PC-9 (cell line): ENCODE measurements at regions not wholly inside any gene's neighbourhood (a gene's known extent, or its start where the extent isn't known, plus 50 kb on each side); places are given as distances from the start of the nearest gene placed in this dataset.
"Not testable (repeated sequence)": the region's sequence is repeated elsewhere in the genome, so short reads cannot be mapped to it uniquely, and the experiment has no call there.

Source experiments
- BruUV-seq: library from RNA; stranded (reverse); fragments of 400-500 nt; replicated peaks from 2 replicates; lab custom pipeline; 2021; lab: Mats Ljungman, UMichigan
- CTCF ChIA-PET: fragments of 300-600 bp; sonication (Branson Sonifier 250); formaldehyde crosslinking; loops from one replicate; lab custom pipeline; 2022; ENCODE audit warnings: antibody characterized with exemption; lab: Charles Lee
- POLR2A ChIA-PET: fragments of 300-600 bp; sonication (Branson Sonifier 250); formaldehyde crosslinking; loops from one replicate; lab custom pipeline; 2022; ENCODE audit warnings: antibody characterized with exemption; ENCODE audit not compliant: unreplicated experiment; lab: Charles Lee
- DNase-seq, 2 experiments: peaks; one replicate each; pipeline versions ENCODE4 v3.0.0 to v3.0.0-alpha.2; 2015 to 2022; ENCODE audit warnings: mixed read lengths in 1 of 2
- H2AFZ ChIP-seq: fragments of 200-600 bp; sonication (generic); 2 replicates; pipeline ENCODE4 v1.8.1; 2017; ENCODE audit warnings: antibody characterized with exemption
- H3F3A ChIP-seq: fragments of 200-600 bp; sonication (generic); 2 replicates; pipeline ENCODE4 v1.8.1; 2017; ENCODE audit warnings: antibody characterized with exemption, mild to moderate bottlenecking, low read depth; ENCODE audit not compliant: insufficient read depth
- H3K27ac ChIP-seq: fragments of 200-600 bp; sonication (generic); 2 replicates; pipeline ENCODE4 v1.6.1; 2016; ENCODE audit warnings: mixed run types
- H3K27me3 ChIP-seq: fragments of 200-600 bp; sonication (generic); 2 replicates; pipeline ENCODE4 v1.6.1; 2016; ENCODE audit warnings: low read depth, mixed run types; ENCODE audit not compliant: insufficient read depth
- H3K36me3 ChIP-seq: fragments of 200-600 bp; sonication (generic); 2 replicates; pipeline ENCODE4 v1.6.1; 2016; ENCODE audit warnings: low read depth, mixed run types
- H3K4me1 ChIP-seq: fragments of 200-600 bp; sonication (generic); replicated peaks from 2 replicates; pipeline ENCODE4 v1.6.1; 2016; ENCODE audit warnings: mixed run types; ENCODE audit not compliant: insufficient read depth
- H3K4me2 ChIP-seq: fragments of 200-600 bp; sonication (generic); 2 replicates; pipeline ENCODE4 v1.6.1; 2017; ENCODE audit warnings: mixed run types
- H3K4me3 ChIP-seq: fragments of 200-600 bp; sonication (generic); 2 replicates; pipeline ENCODE4 v1.6.1; 2016; ENCODE audit warnings: mixed run types
- H3K79me2 ChIP-seq: fragments of 200-600 bp; sonication (generic); 2 replicates; pipeline ENCODE4 v1.6.1; 2017; ENCODE audit warnings: low read depth, mixed run types
- H3K9me2 ChIP-seq: fragments of 200-600 bp; sonication (generic); 2 replicates; pipeline ENCODE4 v1.8.1; 2017; ENCODE audit warnings: mild to moderate bottlenecking; ENCODE audit not compliant: insufficient read depth
- H3K9me3 ChIP-seq: fragments of 200-600 bp; sonication (generic); 2 replicates; pipeline ENCODE4 v1.8.1; 2016; ENCODE audit warnings: low read depth; ENCODE audit not compliant: insufficient read depth
- H4K20me1 ChIP-seq: fragments of 200-600 bp; sonication (generic); 2 replicates; pipeline ENCODE4 v1.8.1; 2017; ENCODE audit not compliant: insufficient read depth
- EZH2 ChIP-seq: fragments of 200-600 bp; sonication (generic); IDR thresholded peaks from 2 replicates; pipeline ENCODE4 v1.8.0; 2017; ENCODE audit warnings: antibody characterized with exemption, low read depth
- intact Hi-C: fragments of 100-400 bp; cut with micrococcal nuclease; formaldehyde crosslinking; loops from one replicate; pipeline ENCODE4 v1.10.0; 2022; ENCODE audit not compliant: unreplicated experiment
- TF ChIP-seq, protein P1 (sequence below): fragments of 200-600 bp; sonication (generic); conservative IDR thresholded peaks from 2 replicates; pipeline ENCODE4 v1.6.1; 2017; ENCODE audit warnings: mixed run types, antibody characterized with exemption, mild to moderate bottlenecking, moderate library complexity

DNA sequence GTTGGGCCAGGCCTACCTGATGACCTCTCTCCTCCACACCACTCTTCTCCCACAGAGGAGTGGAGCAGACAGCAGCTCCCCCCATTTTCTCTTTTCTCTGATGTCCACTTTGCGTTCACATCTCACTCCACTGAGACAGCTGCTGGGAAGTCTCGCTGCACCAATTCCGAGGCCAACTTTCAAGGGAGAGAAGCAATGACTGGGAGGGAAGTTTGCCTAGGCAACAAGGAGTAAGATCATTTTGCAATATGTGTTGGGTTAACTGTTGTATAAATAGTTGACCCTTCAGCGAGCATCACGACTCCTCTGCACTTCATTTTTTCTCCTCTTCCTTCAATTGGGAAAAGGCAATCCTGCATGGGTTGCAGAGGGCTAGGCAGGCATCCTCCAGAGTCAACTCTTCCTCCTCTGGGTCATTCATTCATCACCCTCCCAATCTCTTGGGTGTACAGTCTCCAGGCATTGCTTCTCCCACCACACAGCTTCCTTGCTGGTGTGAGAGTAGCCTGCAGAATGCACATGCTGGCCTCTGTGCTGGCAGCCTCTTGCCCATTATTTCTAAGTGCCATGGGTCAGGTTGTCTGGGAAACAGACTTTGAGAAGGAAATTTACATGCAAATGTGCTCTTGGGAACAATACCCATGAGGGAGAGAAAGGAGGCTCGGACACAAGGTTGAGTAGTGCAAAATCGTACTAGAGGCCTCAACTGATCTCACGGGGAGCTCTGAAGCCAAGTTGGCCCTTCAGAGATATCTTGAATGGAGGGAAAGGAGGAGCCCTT, 75.8 kb upstream of the BCAR3 start:
- no TSS peak for BruUV-seq
- ChIA-PET CTCF (interaction anchor here (1.4 kb wide), 1 partner anchor 56 kb away, joined by 4 read pairs; no protein-coding TSS in a partner anchor), POLR2A (no interaction called here)
- no peaks in the 10 kb centered on the region for H3K9me2 ChIP-seq
- H3K36me3 ChIP-seq: peaks cover 78% of the 10 kb centered on the region
- H2AFZ ChIP-seq: no peak overlapping the region
- peak overlapping the region; percentile 58 for H3K4me2 ChIP-seq
- H3K79me2 ChIP-seq: peaks cover 91% of the 10 kb centered on the region
- H3F3A ChIP-seq: peaks cover 98% of the 10 kb centered on the region
- DNase-seq: no peak
- H3K9me3 ChIP-seq: no peaks in the 10 kb centered on the region; the same call in 1 of the 2 replicates
- peaks cover 99% of the 10 kb centered on the region for H3K4me1 ChIP-seq
- H3K4me3 ChIP-seq: no peak overlapping the region
- peak overlapping the region; percentile 85 for H3K27ac ChIP-seq
- no peak for TF ChIP-seq EZH2
- TF ChIP-seq, protein P1, sequence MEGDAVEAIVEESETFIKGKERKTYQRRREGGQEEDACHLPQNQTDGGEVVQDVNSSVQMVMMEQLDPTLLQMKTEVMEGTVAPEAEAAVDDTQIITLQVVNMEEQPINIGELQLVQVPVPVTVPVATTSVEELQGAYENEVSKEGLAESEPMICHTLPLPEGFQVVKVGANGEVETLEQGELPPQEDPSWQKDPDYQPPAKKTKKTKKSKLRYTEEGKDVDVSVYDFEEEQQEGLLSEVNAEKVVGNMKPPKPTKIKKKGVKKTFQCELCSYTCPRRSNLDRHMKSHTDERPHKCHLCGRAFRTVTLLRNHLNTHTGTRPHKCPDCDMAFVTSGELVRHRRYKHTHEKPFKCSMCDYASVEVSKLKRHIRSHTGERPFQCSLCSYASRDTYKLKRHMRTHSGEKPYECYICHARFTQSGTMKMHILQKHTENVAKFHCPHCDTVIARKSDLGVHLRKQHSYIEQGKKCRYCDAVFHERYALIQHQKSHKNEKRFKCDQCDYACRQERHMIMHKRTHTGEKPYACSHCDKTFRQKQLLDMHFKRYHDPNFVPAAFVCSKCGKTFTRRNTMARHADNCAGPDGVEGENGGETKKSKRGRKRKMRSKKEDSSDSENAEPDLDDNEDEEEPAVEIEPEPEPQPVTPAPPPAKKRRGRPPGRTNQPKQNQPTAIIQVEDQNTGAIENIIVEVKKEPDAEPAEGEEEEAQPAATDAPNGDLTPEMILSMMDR: no peak
- H3K27me3 ChIP-seq: no peaks in the 10 kb centered on the region
- no peaks in the 10 kb centered on the region for H4K20me1 ChIP-seq
- intact Hi-C loops: loop anchor here (2.0 to 5.0 kb wide), 2 partner anchors 65 to 175 kb away; no protein-coding TSS in a partner anchor

DNA sequence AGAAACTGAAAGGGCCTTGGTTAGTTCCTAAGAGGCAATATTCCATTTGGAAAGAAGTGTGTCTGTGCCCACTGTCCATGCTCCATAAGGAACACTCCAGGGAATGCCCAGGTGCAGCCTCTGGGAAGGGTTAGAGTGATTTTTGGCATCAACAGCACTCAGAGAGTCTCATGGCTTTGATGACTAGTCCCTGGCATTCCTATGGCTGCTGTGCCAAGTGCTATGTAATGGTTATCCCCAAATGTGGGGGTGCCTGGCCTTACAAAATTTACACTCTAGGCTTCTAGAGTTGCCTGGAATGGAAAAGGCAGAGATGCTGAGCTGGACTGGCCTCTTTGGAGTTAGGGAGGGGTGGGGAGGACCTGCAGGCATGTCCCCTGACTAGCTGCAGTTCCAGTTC, 75.0 kb upstream of the BCAR3 start:
- DNase-seq: no peak
- H3F3A ChIP-seq: peaks cover 98% of the 10 kb centered on the region
- peak overlapping the region; percentile 45 for H3K4me2 ChIP-seq
- no peak overlapping the region for H2AFZ ChIP-seq
- intact Hi-C loops: loop anchor here (5.0 kb wide), 1 partner anchor 174 kb away; no protein-coding TSS in a partner anchor
- H3K9me2 ChIP-seq: no peaks in the 10 kb centered on the region
- H3K9me3 ChIP-seq: no peaks in the 10 kb centered on the region; the same call in 1 of the 2 replicates
- ChIA-PET POLR2A (no interaction called here), CTCF (interaction anchor here (1.4 kb wide), 1 partner anchor 56 kb away, joined by 4 read pairs; no protein-coding TSS in a partner anchor)
- H3K36me3 ChIP-seq: peaks cover 78% of the 10 kb centered on the region
- peaks cover 99% of the 10 kb centered on the region for H3K4me1 ChIP-seq
- H3K79me2 ChIP-seq: peaks cover 91% of the 10 kb centered on the region
- no peaks in the 10 kb centered on the region for H4K20me1 ChIP-seq
- no peak for TF ChIP-seq EZH2
- TF ChIP-seq, protein P1: no peak
- H3K4me3 ChIP-seq: no peak overlapping the region
- no peaks in the 10 kb centered on the region for H3K27me3 ChIP-seq
- peak overlapping the region; percentile 85 for H3K27ac ChIP-seq
- no TSS peak for BruUV-seq

GRCh38 chr1:93755251-93755715, 73.6 kb upstream of the BCAR3 start:
- BruUV-seq, H3K27me3 ChIP-seq, H2AFZ ChIP-seq, H3K9me3 ChIP-seq, H4K20me1 ChIP-seq, H3K9me2 ChIP-seq: not testable (repeated sequence)
- DNase-seq: peak in 1 of 2 experiments; percentile 83
- 0 out of 2 replicates have a peak overlapping the region, but pooled peaks have one; percentile 2 for H3K4me3 ChIP-seq
- peaks cover 77% of the 10 kb centered on the region for H3K36me3 ChIP-seq
- intact Hi-C loops: loop anchor here (2.0 to 5.0 kb wide), 2 partner anchors 16 to 173 kb away; no protein-coding TSS in a partner anchor
- CTCF ChIA-PET: interaction anchor here (0.6 to 1.6 kb wide), 3 partner anchors 58 to 1792 kb away, joined by 3 to 4 read pairs (median 3); no protein-coding TSS in a partner anchor
- peak overlapping the region; percentile 45 for H3K4me2 ChIP-seq
- H3K79me2 ChIP-seq: peaks cover 92% of the 10 kb centered on the region
- H3K4me1 ChIP-seq: peaks cover 99% of the 10 kb centered on the region
- POLR2A ChIA-PET: interaction anchor here (0.6 to 0.7 kb wide), 2 partner anchors 58 to 89 kb away, joined by 3 to 6 read pairs; no protein-coding TSS in a partner anchor
- H3K27ac ChIP-seq: peak overlapping the region; percentile 85
- H3F3A ChIP-seq: peaks cover 97% of the 10 kb centered on the region
